H9 (cell line): ENCODE measurements at regions not wholly inside any gene's neighbourhood (a gene's known extent, or its start where the extent isn't known, plus 50 kb on each side); places are given as distances from the start of the nearest gene placed in this dataset.

Source experiments
- DNase-seq: peaks from one replicate; pipeline ENCODE4 v3.0.0-alpha.2; 2017
- H2AFZ ChIP-seq: one replicate; pipeline ENCODE4 v1.6.1; 2013; ENCODE audit warnings: mild to moderate bottlenecking, low read length, control low read depth, moderate library complexity
- H2AK5ac ChIP-seq: 2 replicates; pipeline ENCODE4 v1.6.1; 2013; ENCODE audit warnings: low read length, control low read depth, mixed read lengths; ENCODE audit not compliant: insufficient read length
- H2BK120ac ChIP-seq: one replicate; pipeline ENCODE4 v1.6.1; 2013; ENCODE audit warnings: low read depth, mild to moderate bottlenecking, low read length, control low read depth, inconsistent platforms; ENCODE audit not compliant: poor library complexity, severe bottlenecking
- H2BK12ac ChIP-seq: 2 replicates; pipeline ENCODE4 v1.6.1; 2013; ENCODE audit warnings: low read length, control low read depth, mixed read lengths, low read depth; ENCODE audit not compliant: insufficient read length
- H2BK15ac ChIP-seq: 2 replicates; pipeline ENCODE4 v1.6.1; 2013; ENCODE audit warnings: low read depth, low read length, control low read depth
- H2BK20ac ChIP-seq: one replicate; pipeline ENCODE4 v1.6.1; 2013; ENCODE audit warnings: low read depth, mild to moderate bottlenecking, low read length, control low read depth, inconsistent platforms; ENCODE audit not compliant: poor library complexity, severe bottlenecking
- H2BK5ac ChIP-seq: 2 replicates; pipeline ENCODE4 v1.6.1; 2013; ENCODE audit warnings: low read length, control low read depth, mixed read lengths; ENCODE audit not compliant: insufficient read length
- H3K14ac ChIP-seq: 2 replicates; pipeline ENCODE4 v1.6.1; 2013; ENCODE audit warnings: low read length, control low read depth; ENCODE audit not compliant: insufficient read depth
- H3K18ac ChIP-seq: 2 replicates; pipeline ENCODE4 v1.6.1; 2013; ENCODE audit warnings: low read depth, mild to moderate bottlenecking, mixed read lengths, low read length, control low read depth; ENCODE audit not compliant: insufficient read length
- H3K23ac ChIP-seq: 2 replicates; pipeline ENCODE4 v1.6.1; 2013; ENCODE audit warnings: low read length, control low read depth, mixed read lengths, low read depth; ENCODE audit not compliant: insufficient read length
- H3K23me2 ChIP-seq: 2 replicates; pipeline ENCODE4 v1.6.1; 2013; ENCODE audit warnings: low read depth, mild to moderate bottlenecking, mixed read lengths, low read length, control low read depth; ENCODE audit not compliant: insufficient read length, poor library complexity, severe bottlenecking
- H3K27ac ChIP-seq: 2 replicates; pipeline ENCODE4 v1.5.1; 2013; ENCODE audit warnings: low read length, control low read depth, mixed read lengths, low read depth; ENCODE audit not compliant: insufficient read length
- H3K27me3 ChIP-seq: 2 replicates; pipeline ENCODE4 v1.6.1; 2013; ENCODE audit warnings: low read length, control low read depth, inconsistent platforms; ENCODE audit not compliant: insufficient read depth
- H3K4ac ChIP-seq: 2 replicates; pipeline ENCODE4 v1.6.1; 2013; ENCODE audit warnings: low read depth, mild to moderate bottlenecking, control low read depth, inconsistent platforms, low read length, moderate library complexity
- H3K4me1 ChIP-seq: 2 replicates; pipeline ENCODE4 v1.6.1; 2013; ENCODE audit warnings: low read length, control low read depth, inconsistent platforms; ENCODE audit not compliant: insufficient read depth
- H3K4me2 ChIP-seq: 2 replicates; pipeline ENCODE4 v1.6.1; 2013; ENCODE audit warnings: low read length, control low read depth, mixed read lengths; ENCODE audit not compliant: insufficient read length, insufficient read depth
- H3K56ac ChIP-seq: 2 replicates; pipeline ENCODE4 v1.6.1; 2013; ENCODE audit warnings: low read depth, mild to moderate bottlenecking, mixed read lengths, low read length, control low read depth; ENCODE audit not compliant: insufficient read length
- H3K79me1 ChIP-seq: 2 replicates; pipeline ENCODE4 v1.6.1; 2013; ENCODE audit warnings: low read depth, mild to moderate bottlenecking, moderate library complexity, low read length, control low read depth, inconsistent platforms; ENCODE audit not compliant: insufficient read depth, poor library complexity, severe bottlenecking
- H3K79me2 ChIP-seq: 2 replicates; pipeline ENCODE4 v1.6.1; 2013; ENCODE audit warnings: low read length, control low read depth, inconsistent platforms; ENCODE audit not compliant: insufficient read depth
- H3K9ac ChIP-seq: 2 replicates; pipeline ENCODE4 v1.6.1; 2013; ENCODE audit warnings: low read length, control low read depth, mixed read lengths; ENCODE audit not compliant: insufficient read length; ENCODE audit errors: extremely low read depth
- H3K9me3 ChIP-seq: one replicate; pipeline ENCODE4 v1.6.1; 2013; ENCODE audit warnings: low read depth, low read length, inconsistent platforms; ENCODE audit not compliant: control insufficient read depth
- H3T11ph ChIP-seq: one replicate; pipeline ENCODE4 v1.6.1; 2013; ENCODE audit warnings: mild to moderate bottlenecking, low read length, control low read depth, inconsistent platforms
- H4K20me1 ChIP-seq: one replicate; pipeline ENCODE4 v1.6.1; 2013; ENCODE audit not compliant: control insufficient read depth, insufficient read length, insufficient read depth
- H4K5ac ChIP-seq: 2 replicates; pipeline ENCODE4 v1.6.1; 2013; ENCODE audit warnings: low read depth, mild to moderate bottlenecking, mixed read lengths, low read length, control low read depth; ENCODE audit not compliant: insufficient read length
- H4K8ac ChIP-seq: replicated peaks from 2 replicates; pipeline ENCODE4 v1.6.1; 2013; ENCODE audit warnings: low read length, control low read depth, mixed read lengths, low read depth; ENCODE audit not compliant: insufficient read length
- H4K91ac ChIP-seq: 2 replicates; pipeline ENCODE4 v1.6.1; 2013; ENCODE audit warnings: low read depth, mild to moderate bottlenecking, moderate library complexity, mixed read lengths, low read length, control low read depth; ENCODE audit not compliant: insufficient read length
- H3K27ac Mint-ChIP-seq, 3 experiments: 2 replicates in 2 of 3; 3 replicates in 1 of 3; pipeline ENCODE4 v1.8.0; 2020 to 2021; ENCODE audit warnings: mixed read lengths in 3 of 3, mild to moderate bottlenecking in 1 of 3, moderate library complexity in 1 of 3
- H3K27me3 Mint-ChIP-seq: 2 replicates; pipeline ENCODE4 v1.8.0; 2021; ENCODE audit warnings: low read depth, mild to moderate bottlenecking, moderate library complexity, mixed read lengths
- H3K36me3 Mint-ChIP-seq, 3 experiments: 2 replicates in 2 of 3; 3 replicates in 1 of 3; pipeline ENCODE4 v1.8.0; 2020 to 2021; ENCODE audit warnings: low read depth in 3 of 3, mixed read lengths in 3 of 3; ENCODE audit not compliant: insufficient read depth in 1 of 3
- H3K4me1 Mint-ChIP-seq, 2 experiments: 2 replicates each; pipeline ENCODE4 v1.8.0; 2020; ENCODE audit warnings: mixed read lengths in 2 of 2
- H3K4me3 Mint-ChIP-seq, 2 experiments: 2 replicates in 1 of 2; 3 replicates in 1 of 2; pipeline ENCODE4 v1.8.0; 2020 to 2021; ENCODE audit warnings: mild to moderate bottlenecking in 2 of 2, mixed read lengths in 2 of 2, moderate library complexity in 1 of 2
- H3K9me3 Mint-ChIP-seq, 2 experiments: 2 replicates in 1 of 2; 3 replicates in 1 of 2; pipeline ENCODE4 v1.8.0; 2020; ENCODE audit warnings: mild to moderate bottlenecking in 2 of 2, mixed read lengths in 2 of 2, moderate library complexity in 1 of 2
- CTCF ChIP-seq: fragments of 200-600 bp; sonication (generic); conservative IDR thresholded peaks from 3 replicates; pipeline ENCODE4 v1.8.0; 2021; ENCODE audit warnings: antibody characterized with exemption, mild to moderate bottlenecking
- WGBS: extraction: QIAGEN DNeasy Blood & Tissue Kit; methylation state at CpG from one replicate; pipeline ENCODE4 v1.1.7; 2013; ENCODE audit warnings: missing lambda C conversion rate, low lambda C conversion rate, mixed read lengths; ENCODE audit not compliant: insufficient read length; ENCODE audit errors: extremely low coverage; 5-methylcytosine and 5-hydroxymethylcytosine counted together

- no peaks in the 10 kb centered on the region for H4K20me1 ChIP-seq
- H2BK12ac ChIP-seq: no peak overlapping the region
- no peak overlapping the region for H4K8ac ChIP-seq
- H3K14ac ChIP-seq: no peak overlapping the region
- no peaks in the 10 kb centered on the region for H3K27me3 Mint-ChIP-seq
- H3K4me3 Mint-ChIP-seq: no peak overlapping the region
- no peak overlapping the region for H3K18ac ChIP-seq
- no peak overlapping the region for H4K5ac ChIP-seq
- H3K9ac ChIP-seq: no peak overlapping the region
- no peak overlapping the region for H2BK120ac ChIP-seq
- H2AFZ ChIP-seq: no peak overlapping the region
- no peak overlapping the region for H2BK15ac ChIP-seq
- H3K56ac ChIP-seq: no peak overlapping the region
- H3K4me2 ChIP-seq: no peak overlapping the region
- H3K9me3 ChIP-seq: no peaks in the 10 kb centered on the region
- H2BK20ac ChIP-seq: no peak overlapping the region
- H3K27ac ChIP-seq: no peak overlapping the region
- H3K4me1 Mint-ChIP-seq: no peaks in the 10 kb centered on the region
- TF ChIP-seq CTCF: no peak
- no peak overlapping the region for H2BK5ac ChIP-seq
- no peaks in the 10 kb centered on the region; a peak in 1 of 7 replicates for H3K36me3 Mint-ChIP-seq
- H3K23me2 ChIP-seq: no peaks in the 10 kb centered on the region
- no peaks in the 10 kb centered on the region; a peak in 1 of 5 replicates for H3K9me3 Mint-ChIP-seq
- no peak overlapping the region for H3K4ac ChIP-seq
- no peaks in the 10 kb centered on the region for H3K27me3 ChIP-seq
- no peak overlapping the region for H2AK5ac ChIP-seq
- no peak overlapping the region for H4K91ac ChIP-seq
- no peaks in the 10 kb centered on the region for H3K79me2 ChIP-seq
- WGBS: no CpG with 5 or more reads among the region's 3 CpGs
- no peak for DNase-seq
- no peaks in the 10 kb centered on the region for H3K79me1 ChIP-seq
- H3K27ac Mint-ChIP-seq: no peak overlapping the region
- no peaks in the 10 kb centered on the region for H3K4me1 ChIP-seq
- peak overlapping the region; percentile 17 for H3T11ph ChIP-seq
- H3K23ac ChIP-seq: no peak overlapping the region
Measured at GRCh38 chr18:38046651-38047050, 481.1 kb upstream of the CELF4 start.
